Subcutaneous abdominal adipose tissue (tissue), 5 donors: ENCODE measurements at regions not wholly inside any gene's neighbourhood (a gene's known extent, or its start where the extent isn't known, plus 50 kb on each side); places are given as distances from the start of the nearest gene placed in this dataset.

Experiments used
- H3K27ac ChIP-seq: one replicate; pipeline ENCODE4 v1.7.0; 2013; ENCODE audit warnings: low read depth, mild to moderate bottlenecking, inconsistent platforms, low read length, moderate library complexity
- H3K27me3 ChIP-seq, 5 donors: one replicate each; pipeline ENCODE4 v1.7.0; 2013; ENCODE audit warnings: low read length in 5 of 5, inconsistent platforms in 1 of 5; ENCODE audit not compliant: control insufficient read depth in 5 of 5, insufficient read depth in 4 of 5
- H3K36me3 ChIP-seq, 5 donors: one replicate each; pipeline ENCODE4 v1.7.0; 2013; ENCODE audit warnings: low read length in 5 of 5; ENCODE audit not compliant: control insufficient read depth in 5 of 5, insufficient read depth in 5 of 5
- H3K4me1 ChIP-seq, 5 donors: one replicate each; pipeline ENCODE4 v1.7.0; 2013; ENCODE audit warnings: low read length in 5 of 5, mild to moderate bottlenecking in 3 of 5, moderate library complexity in 1 of 5; ENCODE audit not compliant: control insufficient read depth in 5 of 5, insufficient read depth in 5 of 5
- H3K4me3 ChIP-seq, 5 donors: one replicate each; pipeline ENCODE4 v1.7.0; 2013; ENCODE audit warnings: low read length in 5 of 5, low read depth in 1 of 5
- H3K9ac ChIP-seq, 5 donors: one replicate each; pipeline ENCODE4 v1.7.0; 2013; ENCODE audit warnings: low read length in 5 of 5, mild to moderate bottlenecking in 4 of 5, moderate library complexity in 3 of 5
- H3K9me3 ChIP-seq, 5 donors: one replicate each; pipeline ENCODE4 v1.7.0; 2013; ENCODE audit warnings: low read length in 5 of 5; ENCODE audit not compliant: control insufficient read depth in 5 of 5
- donor health status: healthy.
- donor health status: healthy.
- donor health status: healthy.
- donor health status: healthy.
- donor health status: healthy.

GRCh38 chr6:156260815-156261214, 516.4 kb upstream of the ARID1B start:
- Histone ChIP-seq H3K27ac (no peak overlapping the region), H3K36me3 (no peaks in the 10 kb centered on the region), H3K9me3 (peaks cover 0 to 2% (median 0%) of the 10 kb centered on the region in 5 donors), H3K4me3 (no peak overlapping the region), H3K27me3 (no peaks in the 10 kb centered on the region), H3K4me1 (no peaks in the 10 kb centered on the region), H3K9ac (no peak overlapping the region)

- Histone ChIP-seq H3K27ac (no peak overlapping the region), H3K36me3 (no peaks in the 10 kb centered on the region), H3K4me1 (no peaks in the 10 kb centered on the region), H3K4me3 (no peak overlapping the region), H3K9me3 (no peaks in the 10 kb centered on the region), H3K27me3 (no peaks in the 10 kb centered on the region), H3K9ac (no peak overlapping the region)
These were observed 518.2 kb upstream of the ARID1B start for GRCh38 chr6:156258981-156259380.

GRCh38 chr6:156256161-156256560, 521.0 kb upstream of the ARID1B start:
- no peak overlapping the region for H3K27ac ChIP-seq
- H3K4me1 ChIP-seq: peaks cover 0 to 3% (median 0%) of the 10 kb centered on the region in 5 donors
- no peaks in the 10 kb centered on the region for H3K9me3 ChIP-seq
- no peak overlapping the region for H3K4me3 ChIP-seq
- H3K27me3 ChIP-seq: no peaks in the 10 kb centered on the region
- no peak overlapping the region for H3K9ac ChIP-seq
- no peaks in the 10 kb centered on the region for H3K36me3 ChIP-seq

GRCh38 chr6:156254240-156254639, 522.9 kb upstream of the ARID1B start:
- Histone ChIP-seq H3K9me3 (no peaks in the 10 kb centered on the region), H3K27ac (no peak overlapping the region), H3K4me3 (no peak overlapping the region), H3K36me3 (no peaks in the 10 kb centered on the region), H3K27me3 (no peaks in the 10 kb centered on the region), H3K9ac (no peak overlapping the region), H3K4me1 (peaks cover 0 to 3% (median 0%) of the 10 kb centered on the region in 5 donors)

DNA sequence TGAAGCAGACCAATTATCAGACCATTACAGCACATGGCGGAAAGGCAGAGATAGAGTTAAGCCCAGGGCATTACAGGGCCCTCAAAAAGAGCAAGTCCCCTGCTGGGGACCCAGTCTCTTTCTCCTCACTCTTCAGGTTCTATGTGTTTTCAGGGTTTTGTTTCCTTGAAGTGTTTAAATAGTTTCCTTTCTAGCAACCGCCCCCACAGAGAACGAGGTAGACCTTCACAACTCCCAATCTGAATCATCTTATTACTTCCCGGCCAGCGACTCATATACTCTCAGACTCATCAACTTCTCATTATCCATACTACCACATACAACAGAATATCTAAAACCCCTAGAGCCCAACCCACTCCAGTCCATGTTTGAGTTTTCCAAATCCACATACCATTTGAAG, 526.6 kb upstream of the ARID1B start:
- H3K9me3 ChIP-seq: no peaks in the 10 kb centered on the region
- H3K9ac ChIP-seq: no peak overlapping the region
- no peak overlapping the region for H3K4me3 ChIP-seq
- H3K27ac ChIP-seq: no peak overlapping the region
- no peaks in the 10 kb centered on the region for H3K36me3 ChIP-seq
- H3K27me3 ChIP-seq: no peaks in the 10 kb centered on the region
- H3K4me1 ChIP-seq: peaks cover 0 to 3% (median 0%) of the 10 kb centered on the region in 5 donors

GRCh38 chr6:156242206-156242605, 535.0 kb upstream of the ARID1B start:
- H3K9me3 ChIP-seq: no peaks in the 10 kb centered on the region
- H3K27me3 ChIP-seq: no peaks in the 10 kb centered on the region
- no peaks in the 10 kb centered on the region for H3K4me1 ChIP-seq
- no peaks in the 10 kb centered on the region for H3K36me3 ChIP-seq
- H3K9ac ChIP-seq: no peak overlapping the region
- H3K4me3 ChIP-seq: no peak overlapping the region
- no peak overlapping the region for H3K27ac ChIP-seq

GRCh38 chr6:156231026-156231765, 546.0 kb upstream of the ARID1B start:
- H3K9ac ChIP-seq: no peak overlapping the region
- H3K27me3 ChIP-seq: no peaks in the 10 kb centered on the region
- H3K36me3 ChIP-seq: no peaks in the 10 kb centered on the region
- no peak overlapping the region for H3K27ac ChIP-seq
- no peaks in the 10 kb centered on the region for H3K9me3 ChIP-seq
- no peak overlapping the region for H3K4me3 ChIP-seq
- H3K4me1 ChIP-seq: no peaks in the 10 kb centered on the region

GRCh38 chr6:156219973-156220372, 557.2 kb upstream of the ARID1B start:
- Histone ChIP-seq H3K27me3 (no peaks in the 10 kb centered on the region), H3K4me3 (no peak overlapping the region), H3K36me3 (no peaks in the 10 kb centered on the region), H3K9me3 (peaks cover 0 to 4% (median 3%) of the 10 kb centered on the region in 5 donors), H3K4me1 (no peaks in the 10 kb centered on the region), H3K9ac (no peak overlapping the region), H3K27ac (no peak overlapping the region)

DNA sequence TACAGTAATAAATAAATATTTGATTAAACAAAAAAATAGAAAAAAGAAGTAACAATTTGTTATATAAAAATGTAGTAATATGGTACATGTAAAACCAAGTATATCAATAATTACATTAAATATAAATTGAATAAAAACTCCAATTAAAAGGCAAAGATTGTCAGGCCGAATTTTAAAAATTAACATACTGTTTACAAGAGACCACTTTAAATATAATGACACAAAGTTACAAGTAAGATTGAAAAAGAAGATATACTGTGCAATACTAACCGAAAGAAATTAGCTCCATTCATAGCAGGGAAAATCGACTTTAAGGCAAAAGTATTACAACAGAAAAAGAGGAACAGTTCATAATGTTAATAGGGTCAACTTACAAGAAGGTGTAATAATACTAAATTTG, 571.5 kb upstream of the ARID1B start:
- Histone ChIP-seq H3K27ac (no peak overlapping the region), H3K9ac (no peak overlapping the region), H3K27me3 (no peaks in the 10 kb centered on the region), H3K4me3 (no peak overlapping the region), H3K9me3 (peaks cover 3 to 25% (median 15%) of the 10 kb centered on the region in 5 donors), H3K36me3 (no peaks in the 10 kb centered on the region), H3K4me1 (no peaks in the 10 kb centered on the region)

- no peaks in the 10 kb centered on the region for H3K27me3 ChIP-seq
- no peak overlapping the region for H3K9ac ChIP-seq
- peaks cover 0 to 4% (median 0%) of the 10 kb centered on the region in 5 donors for H3K9me3 ChIP-seq
- no peak overlapping the region for H3K27ac ChIP-seq
- H3K36me3 ChIP-seq: no peaks in the 10 kb centered on the region
- no peak overlapping the region for H3K4me3 ChIP-seq
- no peaks in the 10 kb centered on the region for H3K4me1 ChIP-seq
These were observed 578.0 kb upstream of the ARID1B start for GRCh38 chr6:156199182-156199581.
